Heart left ventricle (tissue), 16 donors: ENCODE measurements at regions not wholly inside any gene's neighbourhood (a gene's known extent, or its start where the extent isn't known, plus 50 kb on each side); places are given as distances from the start of the nearest gene placed in this dataset.

Experiments
- ATAC-seq, 4 donors: fragments of 200-7000 bp; cut with Tn5 transposase; one replicate each; pipeline ENCODE4 v1.9.1; 2020 to 2022; ENCODE audit warnings: moderate library complexity in 4 of 4, mild to moderate bottlenecking in 3 of 4, moderate number of reproducible peaks in 1 of 4
- DNase-seq, 5 donors: peaks; one replicate each; pipeline ENCODE4 v3.0.0-alpha.2; 2020
- H3K27ac ChIP-seq, 12 donors: fragments of 200-600 bp; sonication (generic) in 4 of 12; one replicate each; pipeline versions ENCODE4 v1.5.0 to v1.8.0; 2016 to 2022; ENCODE audit warnings: mild to moderate bottlenecking in 2 of 12
- H3K27me3 ChIP-seq, 9 donors: fragments of 200-600 bp; sonication (generic) in 2 of 9; one replicate each; pipeline versions ENCODE4 v1.5.1 to v1.8.0; 2016 to 2022; ENCODE audit warnings: mild to moderate bottlenecking in 3 of 9
- H3K36me3 ChIP-seq, 9 donors: fragments of 200-600 bp; sonication (generic) in 2 of 9; one replicate each; pipeline versions ENCODE4 v1.5.0 to v1.8.0; 2018 to 2022; ENCODE audit warnings: mild to moderate bottlenecking in 2 of 9
- H3K4me1 ChIP-seq, 12 donors: fragments of 200-600 bp; sonication (generic) in 4 of 12; one replicate each; pipeline versions ENCODE4 v1.5.0 to v1.8.0; 2016 to 2022; ENCODE audit warnings: mild to moderate bottlenecking in 3 of 12
- H3K4me3 ChIP-seq, 12 donors: fragments of 200-600 bp; sonication (generic) in 4 of 12; one replicate each; pipeline versions ENCODE4 v1.5.0 to v1.8.0; 2017 to 2022; ENCODE audit warnings: mild to moderate bottlenecking in 9 of 12, moderate library complexity in 4 of 12
- H3K9me3 ChIP-seq, 12 donors: fragments of 200-600 bp; sonication (generic) in 4 of 12; one replicate each; pipeline versions ENCODE4 v1.5.0 to v1.8.0; 2016 to 2022; ENCODE audit warnings: mild to moderate bottlenecking in 1 of 12
- CTCF ChIP-seq, 12 donors: fragments of 200-600 bp; sonication (generic) in 4 of 12; IDR thresholded peaks; one replicate each; pipeline versions ENCODE4 v1.5.0 to v1.8.0; 2018 to 2022; ENCODE audit warnings: antibody characterized with exemption in 12 of 12, mild to moderate bottlenecking in 5 of 12
- POLR2A ChIP-seq, 2 donors: fragments of 450-650 bp; IDR thresholded peaks; one replicate each; pipeline ENCODE4 v1.6.1; 2017; ENCODE audit warnings: antibody characterized with exemption in 2 of 2, mild to moderate bottlenecking in 2 of 2, moderate library complexity in 2 of 2
- WGBS, 4 donors: extraction: QIAGEN DNeasy Blood & Tissue Kit in 2 of 4; methylation state at CpG; one replicate each; pipeline versions ENCODE4 v1.1.5 to v1.1.7; 2013 to 2018; 5-methylcytosine and 5-hydroxymethylcytosine counted together
- intact Hi-C, 10 donors: fragments of 100-400 bp; cut with DNase I; formaldehyde crosslinking; loops; one replicate each; pipeline versions ENCODE4 v1.11.1 to v1.14.2; 2022
- donor health status: ischemic (EF 13 %, LVEDD 7.1; RV severe dilation, severe dysfunction).
- donor health status: healthy with polysubstance abuse.
- donor health status: DM: no; HTN: yes; CAD: no.
- donor health status: DM: no; HTN: no; CAD: no.
- donor health status: ischemic (EF 25% LVEDD 6.9; RV normal size, moderate dysfunction).
- donor health status: ischemic (EF 25% LVEDD 5.7; RV mildly dilated, moderate dysfunction).
- donor health status: healthy.
- donor health status: DM: yes; HTN: yes; CAD: no.
- donor health status: ischemic (EF 35%, LVEDD 5.7; RV mildly dilated, moderate dysfunction).
- donor health status: nonischemic (EF 11% LVEDD 7.7; RV severe dilation, severe dysfunction).
- donor health status: DM: yes; HTN: yes; CAD: no.
- donor health status: PGD.
- donor health status: ischemic (EF 29% LVEDD 5.4; RV normal size, mild dysfunction).
- donor health status: nonischemic (EF 23%, LVEDD 6.1; RV moderate dilation, normal function).

GRCh38 chr11:97389270-97389669 is 999.5 kb downstream of the JRKL start:
- no peaks in the 10 kb centered on the region for H3K36me3 ChIP-seq
- H3K4me1 ChIP-seq = no peaks in the 10 kb centered on the region
- 44 to 48% (median 45%) methylated on average over 2 of the region's 2 CpGs for WGBS, 4 donors
- intact Hi-C loops = no loop called here
- no peak overlapping the region for H3K27ac ChIP-seq
- ATAC-seq = no peak
- TF ChIP-seq POLR2A (IDR thresholded peaks at IDR 0.05) = no peak
- TF ChIP-seq CTCF (IDR thresholded peaks at IDR 0.05) = no peak
- H3K4me3 ChIP-seq = no peak overlapping the region
- DNase-seq = no peak
- peaks cover 0 to 13% (median 0%) of the 10 kb centered on the region in 12 donors for H3K9me3 ChIP-seq
- no peaks in the 10 kb centered on the region for H3K27me3 ChIP-seq

- no peak for DNase-seq
- intact Hi-C loops = no loop called here
- H3K27me3 ChIP-seq = no peaks in the 10 kb centered on the region
- H3K4me3 ChIP-seq = no peak overlapping the region
- H3K4me1 ChIP-seq = no peaks in the 10 kb centered on the region
- TF ChIP-seq POLR2A (IDR thresholded peaks at IDR 0.05) (no peak), CTCF (IDR thresholded peaks at IDR 0.05) (no peak)
- no peak for ATAC-seq
- H3K36me3 ChIP-seq = no peaks in the 10 kb centered on the region
- peaks cover 0 to 9% (median 0%) of the 10 kb centered on the region in 12 donors for H3K9me3 ChIP-seq
- WGBS, 4 donors = 79 to 85% (median 82%) methylated on average over 4 of the region's 4 CpGs
- no peak overlapping the region for H3K27ac ChIP-seq
Measured at GRCh38 chr11:97398246-97398645, 1008.4 kb downstream of the JRKL start.

- TF ChIP-seq POLR2A (IDR thresholded peaks at IDR 0.05) (no peak), CTCF (IDR thresholded peaks at IDR 0.05) (no peak)
- no peak for ATAC-seq
- WGBS, 4 donors = 91 to 100% (median 96%) methylated on average over 1 of the region's 1 CpG; no CpG with 5 or more reads in 1 of the 4 donors
Measured at GRCh38 chr11:97409141-97409540, 1019.3 kb downstream of the JRKL start.

GRCh38 chr11:97414801-97415200 is 1025.0 kb downstream of the JRKL start:
- H3K27me3 ChIP-seq = no peaks in the 10 kb centered on the region
- H3K9me3 ChIP-seq = peaks cover 0 to 32% (median 12%) of the 10 kb centered on the region in 12 donors
- DNase-seq (no peak), ATAC-seq (no peak)
- 69 to 83% (median 77%) methylated on average over 2 of the region's 2 CpGs for WGBS, 4 donors
- H3K36me3 ChIP-seq = no peaks in the 10 kb centered on the region
- H3K27ac ChIP-seq = no peak overlapping the region
- H3K4me1 ChIP-seq = no peaks in the 10 kb centered on the region
- no peak for TF ChIP-seq POLR2A (IDR thresholded peaks at IDR 0.05)
- no peak for TF ChIP-seq CTCF (IDR thresholded peaks at IDR 0.05)
- no peak overlapping the region for H3K4me3 ChIP-seq
- intact Hi-C loops = no loop called here

More at GRCh38 chr11:97409141-97409540, 1019.3 kb downstream of the JRKL start:
- DNase-seq = no peak
- Histone ChIP-seq H3K36me3 (no peaks in the 10 kb centered on the region), H3K4me1 (no peaks in the 10 kb centered on the region), H3K4me3 (no peak overlapping the region), H3K27me3 (no peaks in the 10 kb centered on the region), H3K27ac (no peak overlapping the region), H3K9me3 (peaks cover 0 to 35% (median 17%) of the 10 kb centered on the region in 12 donors)
- intact Hi-C loops = no loop called here
